Esophagus muscularis mucosa (tissue), 4 donors: ENCODE measurements at regions not wholly inside any gene's neighbourhood (a gene's known extent, or its start where the extent isn't known, plus 50 kb on each side); places are given as distances from the start of the nearest gene placed in this dataset.
A peak's percentile ranks its signal among the peaks of the same experiment; 100 is the strongest.

Experiments
- DNase-seq: peaks from one replicate; pipeline ENCODE4 v3.0.0-alpha.2; 2017; ENCODE audit errors: extremely low spot score
- H3K27ac ChIP-seq, 4 donors: fragments of 200-600 bp; sonication (generic); replicated peaks in 1 of 4; 1 replicate in 3 of 4; 2 replicates in 1 of 4; pipeline ENCODE4 v1.5.1; 2016 to 2019; ENCODE audit warnings: mild to moderate bottlenecking in 1 of 4
- H3K27me3 ChIP-seq, 4 donors: fragments of 200-600 bp; sonication (generic); one replicate each; pipeline versions ENCODE4 v1.5.1 to v1.6.0; 2016 to 2019
- H3K36me3 ChIP-seq, 4 donors: fragments of 200-600 bp; sonication (generic); one replicate each; pipeline ENCODE4 v1.5.1; 2016 to 2019
- H3K4me1 ChIP-seq, 4 donors: fragments of 200-600 bp; sonication (generic); one replicate each; pipeline ENCODE4 v1.5.1; 2016 to 2019
- H3K4me3 ChIP-seq, 4 donors: fragments of 200-600 bp; sonication (generic); 1 replicate in 2 of 4; 2 replicates in 2 of 4; pipeline ENCODE4 v1.5.1; 2016 to 2019; ENCODE audit warnings: mild to moderate bottlenecking in 4 of 4, moderate library complexity in 1 of 4
- H3K9me3 ChIP-seq, 4 donors: fragments of 200-600 bp; sonication (generic); 1 replicate in 3 of 4; 2 replicates in 1 of 4; pipeline ENCODE4 v1.5.1; 2016 to 2019
- CTCF ChIP-seq, 3 experiments: fragments of 200-600 bp in 2 of 3; fragments of 450-650 bp in 1 of 3; sonication (generic) in 2 of 3; IDR thresholded peaks; one replicate each; pipeline ENCODE4 v1.5.1; 2017 to 2019; ENCODE audit warnings: antibody characterized with exemption in 3 of 3, mild to moderate bottlenecking in 2 of 3, moderate library complexity in 1 of 3
- EP300 ChIP-seq: sonication (generic); formaldehyde crosslinking; IDR thresholded peaks from one replicate; pipeline ENCODE4 v1.6.1; 2017; ENCODE audit warnings: antibody characterized with exemption
- POLR2A ChIP-seq: fragments of 450-650 bp; IDR thresholded peaks from one replicate; pipeline ENCODE4 v1.6.1; 2017; ENCODE audit warnings: antibody characterized with exemption, moderate library complexity, mild to moderate bottlenecking, low read depth
- POLR2AphosphoS5 ChIP-seq, 2 donors: sonication (generic); formaldehyde crosslinking; IDR thresholded peaks; one replicate each; pipeline ENCODE4 v1.6.1; 2017; ENCODE audit warnings: antibody characterized with exemption in 2 of 2
- WGBS: methylation state at CpG from one replicate; pipeline ENCODE4 v1.1.5; 2018; 5-methylcytosine and 5-hydroxymethylcytosine counted together
- intact Hi-C: fragments of 100-400 bp; cut with DNase I; formaldehyde crosslinking; loops from one replicate; pipeline ENCODE4 v1.15.1; 2023

- peak; percentile 88 for DNase-seq
- 75% methylated on average over 4 of the region's 4 CpGs for WGBS
- no peak overlapping the region for H3K27ac ChIP-seq
- no peaks in the 10 kb centered on the region for H3K27me3 ChIP-seq
- intact Hi-C loops, result no loop called here
- no peaks in the 10 kb centered on the region for H3K9me3 ChIP-seq
- H3K4me1 ChIP-seq, result peaks cover 8 to 14% (median 10%) of the 10 kb centered on the region in 4 donors
- no peaks in the 10 kb centered on the region for H3K36me3 ChIP-seq
- no peak overlapping the region for H3K4me3 ChIP-seq
- TF ChIP-seq EP300 (no peak), POLR2A (no peak), CTCF (IDR thresholded peaks at IDR 0.05) (no peak), POLR2AphosphoS5 (IDR thresholded peaks at IDR 0.05) (no peak)
Measured at GRCh38 chr1:222104097-222104496, 362.2 kb upstream of the DUSP10 start.

- DNase-seq, result no peak
- no peak overlapping the region for H3K27ac ChIP-seq
- TF ChIP-seq POLR2A (no peak), CTCF (IDR thresholded peaks at IDR 0.05) (no peak)
- intact Hi-C loops, result loop anchor here (10.0 kb wide), 1 partner anchor 355 kb away; no protein-coding TSS in a partner anchor
- no peaks in the 10 kb centered on the region for H3K36me3 ChIP-seq
- no peaks in the 10 kb centered on the region for H3K9me3 ChIP-seq
- WGBS, result 73% methylated on average over 2 of the region's 2 CpGs
- H3K4me3 ChIP-seq, result no peak overlapping the region
- H3K4me1 ChIP-seq, result peaks cover under 1 to 8% (median 5%) of the 10 kb centered on the region in 4 donors
- H3K27me3 ChIP-seq, result no peaks in the 10 kb centered on the region
Measured at GRCh38 chr1:222099746-222100145, 357.9 kb upstream of the DUSP10 start.

- TF ChIP-seq EP300, result no peak
- TF ChIP-seq POLR2AphosphoS5 (IDR thresholded peaks at IDR 0.05), result no peak
- no peak for TF ChIP-seq POLR2A
- TF ChIP-seq CTCF (IDR thresholded peaks at IDR 0.05), result no peak
- 42% methylated on average over 2 of the region's 2 CpGs for WGBS
- Histone ChIP-seq H3K4me3 (no peak overlapping the region), H3K4me1 (no peaks in the 10 kb centered on the region), H3K27me3 (no peaks in the 10 kb centered on the region), H3K36me3 (no peaks in the 10 kb centered on the region), H3K27ac (no peak overlapping the region), H3K9me3 (no peaks in the 10 kb centered on the region)
- intact Hi-C loops, result loop anchor here (10.0 kb wide), 1 partner anchor 356 kb away; no protein-coding TSS in a partner anchor
- DNase-seq, result no peak
Measured at GRCh38 chr1:222098404-222098803, 356.5 kb upstream of the DUSP10 start.

GRCh38 chr1:222097588-222097987 is 355.7 kb upstream of the DUSP10 start:
- WGBS, result 90% methylated on average over 4 of the region's 4 CpGs
- DNase-seq, result peak; percentile 78
- intact Hi-C loops, result loop anchor here (10.0 kb wide), 1 partner anchor 357 kb away; no protein-coding TSS in a partner anchor

GRCh38 chr1:222096883-222097282 is 355.0 kb upstream of the DUSP10 start:
- peak; percentile 72 for DNase-seq
- intact Hi-C loops, result loop anchor here (10.0 kb wide), 1 partner anchor 358 kb away; no protein-coding TSS in a partner anchor
- H3K4me1 ChIP-seq, result no peaks in the 10 kb centered on the region
- no peaks in the 10 kb centered on the region for H3K36me3 ChIP-seq
- H3K9me3 ChIP-seq, result no peaks in the 10 kb centered on the region
- H3K4me3 ChIP-seq, result no peak overlapping the region
- TF ChIP-seq POLR2A, result no peak
- TF ChIP-seq POLR2AphosphoS5 (IDR thresholded peaks at IDR 0.05), result no peak
- TF ChIP-seq CTCF (IDR thresholded peaks at IDR 0.05), result no peak
- TF ChIP-seq EP300, result no peak
- 72% methylated on average over 4 of the region's 4 CpGs for WGBS
- no peaks in the 10 kb centered on the region for H3K27me3 ChIP-seq
- H3K27ac ChIP-seq, result no peak overlapping the region

More at GRCh38 chr1:222097588-222097987, 355.7 kb upstream of the DUSP10 start:
- no peaks in the 10 kb centered on the region for H3K36me3 ChIP-seq
- H3K4me1 ChIP-seq, result no peaks in the 10 kb centered on the region
- H3K9me3 ChIP-seq, result no peaks in the 10 kb centered on the region
- no peak overlapping the region for H3K27ac ChIP-seq
- TF ChIP-seq POLR2A, result no peak
- no peak for TF ChIP-seq EP300
- no peak overlapping the region for H3K4me3 ChIP-seq
- no peaks in the 10 kb centered on the region for H3K27me3 ChIP-seq
